Activated naive CD4-positive, alpha-beta T cell treated with anti-CD3 and anti-CD28 coated beads for 36 hours (primary cell): ENCODE measurements at regions not wholly inside any gene's neighbourhood (a gene's known extent, or its start where the extent isn't known, plus 50 kb on each side); places are given as distances from the start of the nearest gene placed in this dataset.

Experiments used
- CTCF ChIA-PET: fragments of 350-600 bp; sonication (Branson Sonifier 250); formaldehyde crosslinking; loops from one replicate; lab custom pipeline; 2021; ENCODE audit warnings: antibody characterized with exemption; lab: Charles Lee
- DNase-seq: peaks from one replicate; pipeline ENCODE4 v3.0.0-alpha.2; 2020
- H3K27ac Mint-ChIP-seq: one replicate; pipeline ENCODE4 v1.8.0; 2021; ENCODE audit warnings: mild to moderate bottlenecking, mixed read lengths
- H3K27me3 Mint-ChIP-seq: one replicate; pipeline ENCODE4 v1.8.0; 2021; ENCODE audit warnings: low read depth, mixed read lengths
- H3K36me3 Mint-ChIP-seq: one replicate; pipeline ENCODE4 v1.8.0; 2021; ENCODE audit warnings: low read depth, mixed read lengths
- H3K4me1 Mint-ChIP-seq: one replicate; pipeline ENCODE4 v1.8.0; 2021; ENCODE audit warnings: low read depth, mixed read lengths
- H3K4me3 Mint-ChIP-seq: one replicate; pipeline ENCODE4 v1.8.0; 2021; ENCODE audit warnings: mild to moderate bottlenecking, moderate library complexity, mixed read lengths
- H3K9me3 Mint-ChIP-seq: one replicate; pipeline ENCODE4 v1.8.0; 2021; ENCODE audit warnings: mixed read lengths
- intact Hi-C: fragments of 100-400 bp; cut with micrococcal nuclease; formaldehyde crosslinking; loops from one replicate; pipeline ENCODE4 v1.15.1; 2023

DNA sequence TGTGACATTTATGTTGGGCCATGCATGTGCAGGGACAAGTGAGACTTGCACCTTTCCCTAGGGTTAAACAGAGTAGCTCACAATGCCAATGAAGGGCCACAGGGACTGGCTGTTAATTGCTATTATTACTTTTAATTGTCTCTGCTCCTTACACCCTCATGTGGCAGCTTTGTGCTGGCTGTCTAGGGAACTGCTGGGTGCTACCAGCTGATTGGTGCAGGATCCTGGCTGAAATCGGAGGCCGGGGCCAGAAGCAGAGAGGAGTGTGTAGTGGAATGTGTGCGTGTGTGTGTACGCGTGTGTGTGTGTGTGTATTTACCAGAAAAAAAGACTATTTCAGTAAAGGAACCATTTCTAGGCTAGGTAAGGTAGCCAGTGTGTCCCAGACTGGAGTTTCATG, 302.5 kb downstream of the CTTN start:
- Mint-ChIP-seq H3K36me3 (no peaks in the 10 kb centered on the region), H3K4me1 (no peaks in the 10 kb centered on the region), H3K9me3 (no peaks in the 10 kb centered on the region), H3K27me3 (no peaks in the 10 kb centered on the region), H3K4me3 (no peak overlapping the region), H3K27ac (no peak overlapping the region)
- intact Hi-C loops, result no loop called here
- no peak for DNase-seq
- CTCF ChIA-PET, result interaction anchor here (0.6 kb wide), 1 partner anchor 71 kb away, joined by 3 read pairs; no protein-coding TSS in a partner anchor

DNA sequence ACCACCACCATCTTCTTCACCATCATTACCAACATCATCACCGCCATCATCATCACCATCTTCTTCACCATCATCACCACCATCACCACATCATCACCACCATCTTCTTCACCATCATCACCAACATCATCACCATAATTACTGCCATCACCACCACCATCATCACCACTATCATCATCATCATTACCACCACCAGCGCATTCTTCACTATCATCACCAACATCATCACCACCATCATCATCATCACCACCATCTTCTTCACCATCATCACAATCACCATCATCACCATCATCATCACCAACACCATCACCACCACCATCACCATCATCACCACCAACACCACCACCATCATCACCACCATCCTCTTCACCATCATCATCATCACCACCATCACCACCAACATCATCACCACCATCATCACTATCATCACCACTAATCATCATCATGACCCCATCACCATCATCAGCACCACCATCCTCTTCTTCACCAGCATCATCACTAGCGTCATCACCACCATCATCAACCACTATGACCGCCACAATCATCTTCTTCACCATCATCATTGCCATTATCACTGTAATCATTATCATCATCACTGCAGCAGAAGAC, 303.8 kb downstream of the CTTN start:
- no peak overlapping the region for H3K4me3 Mint-ChIP-seq
- no peak for DNase-seq
- CTCF ChIA-PET, result no interaction called here
- intact Hi-C loops, result no loop called here
- no peaks in the 10 kb centered on the region for H3K36me3 Mint-ChIP-seq
- H3K27me3 Mint-ChIP-seq, result no peaks in the 10 kb centered on the region
- no peaks in the 10 kb centered on the region for H3K4me1 Mint-ChIP-seq
- no peaks in the 10 kb centered on the region for H3K9me3 Mint-ChIP-seq
- no peak overlapping the region for H3K27ac Mint-ChIP-seq

DNA sequence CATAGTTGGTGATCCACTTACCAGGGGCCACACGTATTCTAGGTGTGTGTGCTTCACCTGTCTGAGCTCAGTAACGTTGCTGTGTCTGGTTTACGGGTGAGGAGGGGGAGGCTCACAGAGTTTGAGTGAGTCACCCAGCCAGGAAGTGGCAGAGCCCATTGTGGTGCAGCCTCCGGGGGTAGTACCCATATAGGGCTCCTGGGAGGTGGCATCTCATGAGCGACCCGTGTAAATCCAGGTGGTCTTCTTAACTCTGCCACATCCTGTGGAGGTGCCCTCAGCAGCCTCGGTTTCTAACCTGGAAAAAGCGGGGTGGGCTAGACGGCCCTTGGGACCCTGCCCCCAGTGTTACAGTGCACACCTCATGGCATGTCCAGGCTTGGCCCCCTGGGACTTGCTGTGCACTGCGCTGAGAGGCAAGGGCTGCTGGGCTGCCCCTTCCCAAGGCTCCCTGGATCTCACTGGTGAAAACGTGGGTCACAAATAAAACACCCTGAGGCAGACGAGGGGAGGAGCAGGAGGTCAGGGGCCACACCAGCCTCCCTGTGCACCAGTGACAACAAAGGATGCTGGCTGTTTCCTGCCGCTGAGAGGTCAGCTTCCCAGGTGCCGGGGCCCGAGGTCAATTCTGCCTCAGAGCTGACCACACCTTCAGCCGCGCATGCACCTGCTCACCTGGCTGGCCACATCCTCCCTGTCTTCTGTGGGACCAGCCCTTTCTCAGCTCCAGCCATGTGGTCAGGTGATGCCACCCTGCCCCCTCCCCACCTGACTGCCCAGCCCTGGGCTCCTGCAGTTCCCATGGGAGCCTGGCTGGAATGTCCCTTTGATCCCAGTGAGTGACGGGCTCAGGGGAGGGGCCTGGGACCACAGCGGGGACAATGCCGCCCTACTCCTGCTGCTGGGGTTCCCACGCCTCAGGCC, 305.1 kb downstream of the CTTN start:
- Mint-ChIP-seq H3K4me3 (no peak overlapping the region), H3K36me3 (no peaks in the 10 kb centered on the region), H3K4me1 (no peaks in the 10 kb centered on the region), H3K27me3 (no peaks in the 10 kb centered on the region), H3K27ac (no peak overlapping the region), H3K9me3 (no peaks in the 10 kb centered on the region)
- intact Hi-C loops, result no loop called here
- CTCF ChIA-PET, result no interaction called here
- no peak for DNase-seq

DNA sequence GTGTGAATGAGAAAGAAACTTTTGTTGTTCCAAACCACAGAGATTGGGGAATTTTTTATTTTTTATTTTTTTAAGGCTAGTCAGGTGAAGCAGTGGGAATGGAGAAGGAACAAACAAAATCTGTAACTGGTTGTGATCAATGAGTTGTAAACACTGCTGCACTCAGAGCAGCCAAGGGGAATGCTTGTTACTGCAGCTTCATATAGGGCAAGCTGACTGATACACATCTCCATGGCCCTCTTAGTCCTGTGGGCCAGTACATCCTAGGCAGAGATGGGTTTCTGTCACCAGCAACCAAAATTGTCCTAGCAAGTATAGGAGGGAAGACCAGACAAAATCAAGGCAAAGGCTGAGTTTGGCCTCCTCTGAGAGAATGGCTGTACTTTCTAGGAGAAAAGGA, 306.8 kb downstream of the CTTN start:
- Mint-ChIP-seq H3K27ac (no peak overlapping the region), H3K4me3 (no peak overlapping the region), H3K36me3 (no peaks in the 10 kb centered on the region), H3K27me3 (peaks cover 3% of the 10 kb centered on the region), H3K4me1 (no peaks in the 10 kb centered on the region), H3K9me3 (no peaks in the 10 kb centered on the region)
- DNase-seq, result no peak
- CTCF ChIA-PET, result no interaction called here
- intact Hi-C loops, result no loop called here

DNA sequence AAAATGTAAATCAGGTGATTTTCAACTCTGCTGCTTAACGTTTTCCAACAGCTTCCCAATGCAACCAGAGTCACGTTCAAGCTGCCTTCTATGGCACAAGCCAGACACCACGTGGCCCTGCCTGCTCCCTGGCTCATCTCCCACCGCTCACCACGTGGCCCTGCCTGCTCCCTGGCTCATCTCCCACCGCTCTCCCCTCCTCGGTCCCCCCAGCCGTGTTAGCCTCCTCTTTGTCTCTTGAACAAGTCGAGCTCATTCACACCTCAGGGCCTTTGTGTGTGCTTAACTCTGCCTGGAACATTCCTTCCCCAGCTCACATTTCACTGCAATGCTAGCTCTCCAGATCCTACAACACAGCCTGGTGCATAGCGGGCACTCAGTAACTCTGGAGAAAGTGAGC, 307.6 kb downstream of the CTTN start:
- intact Hi-C loops, result no loop called here
- H3K36me3 Mint-ChIP-seq, result no peaks in the 10 kb centered on the region
- CTCF ChIA-PET, result no interaction called here

DNA sequence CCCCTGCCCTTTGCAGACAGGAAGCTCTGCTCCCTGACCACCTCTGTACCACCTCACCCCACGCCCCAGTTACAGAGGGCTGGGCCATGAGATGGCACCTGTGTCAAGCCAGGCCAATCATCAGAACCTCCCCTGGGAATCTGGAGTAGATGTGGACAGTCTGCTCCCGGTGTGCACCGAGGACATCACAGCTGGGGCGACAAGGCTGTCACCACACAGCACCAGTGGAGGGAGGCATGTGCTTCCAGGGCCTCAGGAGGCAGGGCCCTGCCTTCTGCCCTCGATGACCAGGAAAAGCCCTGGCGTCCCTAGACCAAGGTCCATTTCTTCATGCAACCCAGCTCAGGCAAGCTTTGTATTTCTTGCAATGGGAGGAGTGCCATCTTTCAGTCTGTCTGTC, 309.5 kb downstream of the CTTN start:
- Mint-ChIP-seq H3K27ac (no peak overlapping the region), H3K4me3 (no peak overlapping the region), H3K4me1 (no peaks in the 10 kb centered on the region), H3K36me3 (no peaks in the 10 kb centered on the region), H3K9me3 (no peaks in the 10 kb centered on the region), H3K27me3 (peaks cover 10% of the 10 kb centered on the region)
- intact Hi-C loops, result no loop called here
- DNase-seq, result no peak
- CTCF ChIA-PET, result no interaction called here

More for the DNA sequence above, 307.6 kb downstream of the CTTN start:
- Mint-ChIP-seq H3K27ac (no peak overlapping the region), H3K4me3 (no peak overlapping the region), H3K4me1 (no peaks in the 10 kb centered on the region), H3K27me3 (peaks cover 6% of the 10 kb centered on the region), H3K9me3 (no peaks in the 10 kb centered on the region)
- DNase-seq, result no peak

DNA sequence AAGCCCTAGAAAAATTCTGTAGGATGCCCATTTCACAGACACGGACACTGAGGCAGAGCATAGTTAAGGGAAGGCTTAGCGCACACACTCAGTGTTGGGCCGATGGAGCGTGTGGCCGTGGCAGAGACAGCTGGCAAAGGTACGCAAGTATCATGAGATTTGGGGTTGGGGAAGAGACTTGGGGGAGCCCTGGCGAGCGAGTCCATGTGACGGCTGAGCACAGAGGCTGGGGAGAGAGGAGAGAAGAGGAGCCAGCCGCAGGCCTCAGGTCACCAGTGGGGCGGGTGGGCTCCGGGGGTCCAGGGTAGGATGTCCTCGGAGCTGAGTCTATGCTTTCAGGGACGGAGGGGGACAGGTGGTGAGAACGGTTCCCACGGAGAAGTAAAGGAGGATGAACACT, 311.3 kb downstream of the CTTN start:
- H3K27ac Mint-ChIP-seq, result no peak overlapping the region
- intact Hi-C loops, result no loop called here
- DNase-seq, result no peak
- no peaks in the 10 kb centered on the region for H3K4me1 Mint-ChIP-seq
- no peak overlapping the region for H3K4me3 Mint-ChIP-seq
- no peaks in the 10 kb centered on the region for H3K9me3 Mint-ChIP-seq
- H3K36me3 Mint-ChIP-seq, result no peaks in the 10 kb centered on the region
- H3K27me3 Mint-ChIP-seq, result peaks cover 18% of the 10 kb centered on the region
- CTCF ChIA-PET, result no interaction called here

DNA sequence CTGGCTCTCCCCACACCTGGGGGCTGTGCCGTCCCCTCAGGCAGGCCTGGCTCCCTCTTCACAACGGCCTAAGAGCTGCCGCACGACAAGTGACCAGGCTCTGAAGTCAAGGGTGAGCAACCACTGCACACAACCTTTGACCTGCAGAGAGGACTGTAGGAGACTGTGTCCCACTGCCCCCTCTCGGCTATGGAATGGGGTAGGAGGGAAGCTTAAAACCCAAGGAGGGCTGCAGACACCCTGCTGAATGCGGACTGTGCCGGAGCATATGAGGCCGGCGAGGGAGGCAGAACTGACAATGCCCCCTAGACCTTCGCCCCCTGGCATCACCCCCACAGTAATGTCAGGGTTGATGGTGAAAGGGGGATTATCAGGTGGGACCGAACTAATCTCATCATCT, 311.9 kb downstream of the CTTN start:
- CTCF ChIA-PET, result no interaction called here
- Mint-ChIP-seq H3K36me3 (no peaks in the 10 kb centered on the region), H3K4me3 (no peak overlapping the region), H3K27ac (no peak overlapping the region), H3K4me1 (no peaks in the 10 kb centered on the region), H3K27me3 (peaks cover 19% of the 10 kb centered on the region), H3K9me3 (no peaks in the 10 kb centered on the region)
- DNase-seq, result no peak
- intact Hi-C loops, result no loop called here

DNA sequence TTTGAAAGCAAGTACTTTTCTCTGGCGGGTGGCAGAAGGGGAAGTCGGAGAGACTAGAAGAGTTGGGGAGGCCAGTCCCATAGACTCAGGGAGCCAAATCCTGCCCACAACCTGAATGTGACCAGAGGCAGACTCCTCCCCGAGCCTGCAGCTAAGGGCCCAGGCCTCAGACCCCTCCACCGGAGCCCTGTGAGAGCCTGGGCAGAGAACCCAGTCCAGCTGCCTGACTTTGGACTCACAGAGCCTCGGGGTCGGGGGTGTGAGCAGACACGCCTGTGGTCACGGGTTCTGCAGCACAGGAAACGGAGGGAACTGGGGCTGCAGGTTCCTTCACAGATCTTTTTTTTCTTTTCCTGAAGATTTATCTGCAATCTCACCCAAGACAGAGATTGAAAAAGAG, 312.3 kb downstream of the CTTN start:
- no peaks in the 10 kb centered on the region for H3K9me3 Mint-ChIP-seq
- H3K36me3 Mint-ChIP-seq, result no peaks in the 10 kb centered on the region
- CTCF ChIA-PET, result no interaction called here
- H3K4me3 Mint-ChIP-seq, result no peak overlapping the region
- intact Hi-C loops, result no loop called here
- H3K27me3 Mint-ChIP-seq, result peaks cover 19% of the 10 kb centered on the region
- no peaks in the 10 kb centered on the region for H3K4me1 Mint-ChIP-seq
- DNase-seq, result no peak
- no peak overlapping the region for H3K27ac Mint-ChIP-seq

DNA sequence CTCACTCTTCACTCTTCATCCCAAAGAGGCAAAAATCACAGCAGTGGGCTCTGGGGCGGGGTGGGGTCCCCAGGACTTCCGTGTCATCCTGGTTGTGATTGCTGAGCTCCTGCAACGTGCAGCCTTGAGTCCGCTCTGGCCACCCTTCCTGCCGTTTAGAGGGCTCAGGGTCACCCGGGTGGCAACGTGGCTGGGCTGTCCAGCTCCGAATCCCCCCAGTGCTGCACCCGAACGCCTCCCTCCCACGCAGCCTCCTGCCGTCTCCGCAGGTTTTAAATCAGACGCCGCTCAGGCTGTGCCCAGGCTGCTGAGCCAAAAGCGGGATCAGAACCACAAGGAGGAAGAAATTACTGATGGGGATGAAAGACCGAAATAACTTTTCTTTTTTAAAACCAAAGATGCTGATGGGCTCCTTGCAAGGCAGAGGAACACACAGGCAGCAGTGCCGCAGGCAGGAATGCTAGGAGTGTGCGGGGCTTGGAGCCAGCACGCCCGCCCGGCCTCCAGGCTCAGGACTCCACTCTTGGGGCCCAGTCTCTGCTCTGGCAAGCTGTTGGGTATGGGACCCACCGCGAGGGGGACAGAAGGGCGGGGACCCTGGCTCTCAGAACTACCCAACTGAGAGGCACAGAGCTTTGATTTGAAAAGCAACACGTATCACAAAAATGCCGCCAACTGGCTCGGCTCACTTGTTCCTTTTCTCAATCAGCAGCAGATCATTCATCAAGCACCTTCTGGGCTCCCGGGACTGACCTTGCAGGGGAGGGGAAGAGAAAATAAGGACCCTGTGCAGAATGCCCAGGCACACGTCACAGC, 313.0 kb downstream of the CTTN start:
- intact Hi-C loops, result no loop called here
- CTCF ChIA-PET, result no interaction called here
- DNase-seq, result no peak
- peaks cover 19% of the 10 kb centered on the region for H3K27me3 Mint-ChIP-seq
- no peaks in the 10 kb centered on the region for H3K36me3 Mint-ChIP-seq
- H3K27ac Mint-ChIP-seq, result no peak overlapping the region
- no peaks in the 10 kb centered on the region for H3K9me3 Mint-ChIP-seq
- H3K4me1 Mint-ChIP-seq, result no peaks in the 10 kb centered on the region
- H3K4me3 Mint-ChIP-seq, result no peak overlapping the region

DNA sequence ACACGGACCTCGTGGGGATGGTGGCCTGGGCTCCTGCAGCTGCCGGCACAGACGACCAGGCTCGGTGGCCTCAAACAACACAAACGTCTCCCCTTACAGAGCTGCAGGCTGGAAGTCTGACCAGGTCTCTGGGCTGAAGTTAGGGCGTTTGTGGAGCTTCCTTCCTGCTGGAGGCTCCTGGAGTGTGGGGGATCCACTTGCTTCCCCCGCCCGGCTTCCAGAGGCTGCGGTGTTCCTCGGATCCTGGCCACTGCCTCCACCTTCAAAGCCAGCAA, 313.5 kb downstream of the CTTN start:
- Mint-ChIP-seq H3K4me3 (no peak overlapping the region), H3K27ac (no peak overlapping the region), H3K27me3 (peaks cover 19% of the 10 kb centered on the region), H3K4me1 (no peaks in the 10 kb centered on the region), H3K36me3 (no peaks in the 10 kb centered on the region), H3K9me3 (no peaks in the 10 kb centered on the region)
- no peak for DNase-seq
- CTCF ChIA-PET, result no interaction called here
- intact Hi-C loops, result no loop called here

DNA sequence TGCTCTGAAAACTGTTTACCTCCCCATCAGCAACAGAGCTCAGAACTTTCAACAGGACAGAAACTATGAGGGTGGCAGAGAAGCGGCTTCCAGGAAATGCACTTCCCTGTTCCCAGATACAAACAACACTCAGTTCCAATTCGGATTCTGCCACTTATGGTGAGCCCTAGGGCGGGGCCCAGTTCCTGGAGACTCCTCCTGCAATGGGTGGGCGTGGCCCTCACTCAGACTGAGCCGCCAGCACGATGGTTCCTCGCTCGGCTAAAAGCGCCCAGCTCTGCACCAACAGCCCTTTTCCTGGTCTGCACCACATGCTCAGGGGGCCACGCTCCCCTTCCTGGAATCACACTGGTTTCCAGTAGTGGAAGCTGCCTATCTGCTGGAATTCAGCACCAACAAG, 314.1 kb downstream of the CTTN start:
- CTCF ChIA-PET, result no interaction called here
- intact Hi-C loops, result no loop called here
- no peaks in the 10 kb centered on the region for H3K4me1 Mint-ChIP-seq

More for the DNA sequence above, 314.1 kb downstream of the CTTN start:
- Mint-ChIP-seq H3K27me3 (peaks cover 19% of the 10 kb centered on the region), H3K36me3 (no peaks in the 10 kb centered on the region), H3K9me3 (no peaks in the 10 kb centered on the region), H3K27ac (no peak overlapping the region), H3K4me3 (no peak overlapping the region)
- DNase-seq, result no peak
